ENCODE measurements at regions not wholly inside any gene's neighbourhood (a gene's known extent, or its start where the extent isn't known, plus 50 kb on each side); places are given as distances from the start of the nearest gene placed in this dataset.

GRCh38 chr3:190959077-190959476 lies 96.6 kb upstream of the GMNC start:
- TF ChIP-seq CTCF (IDR thresholded peaks at IDR 0.05) (no peak), POLR2A (IDR thresholded peaks at IDR 0.05) (no peak)

All from thyroid gland (tissue), 4 donors.